ENCODE measurements at regions not wholly inside any gene's neighbourhood (a gene's known extent, or its start where the extent isn't known, plus 50 kb on each side); places are given as distances from the start of the nearest gene placed in this dataset.

GRCh38 chrX:20593402-20593801 is 326.7 kb upstream of the RPS6KA3 start:
- TF ChIP-seq, protein P1, sequence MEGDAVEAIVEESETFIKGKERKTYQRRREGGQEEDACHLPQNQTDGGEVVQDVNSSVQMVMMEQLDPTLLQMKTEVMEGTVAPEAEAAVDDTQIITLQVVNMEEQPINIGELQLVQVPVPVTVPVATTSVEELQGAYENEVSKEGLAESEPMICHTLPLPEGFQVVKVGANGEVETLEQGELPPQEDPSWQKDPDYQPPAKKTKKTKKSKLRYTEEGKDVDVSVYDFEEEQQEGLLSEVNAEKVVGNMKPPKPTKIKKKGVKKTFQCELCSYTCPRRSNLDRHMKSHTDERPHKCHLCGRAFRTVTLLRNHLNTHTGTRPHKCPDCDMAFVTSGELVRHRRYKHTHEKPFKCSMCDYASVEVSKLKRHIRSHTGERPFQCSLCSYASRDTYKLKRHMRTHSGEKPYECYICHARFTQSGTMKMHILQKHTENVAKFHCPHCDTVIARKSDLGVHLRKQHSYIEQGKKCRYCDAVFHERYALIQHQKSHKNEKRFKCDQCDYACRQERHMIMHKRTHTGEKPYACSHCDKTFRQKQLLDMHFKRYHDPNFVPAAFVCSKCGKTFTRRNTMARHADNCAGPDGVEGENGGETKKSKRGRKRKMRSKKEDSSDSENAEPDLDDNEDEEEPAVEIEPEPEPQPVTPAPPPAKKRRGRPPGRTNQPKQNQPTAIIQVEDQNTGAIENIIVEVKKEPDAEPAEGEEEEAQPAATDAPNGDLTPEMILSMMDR (IDR thresholded peaks at IDR 0.05; ENCODE audit: low read depth, low read length) = no peak
- TF ChIP-seq EZH2phosphoT487 (IDR thresholded peaks at IDR 0.05; ENCODE audit: low read depth) = no peak
